Activated CD8-positive, alpha-beta T cell treated with anti-CD3 and anti-CD28 coated beads, Interleukin-2, amount 10 ng/mL, durations not matched to agents 7 days and 5 days (primary cell): ENCODE measurements at regions not wholly inside any gene's neighbourhood (a gene's known extent, or its start where the extent isn't known, plus 50 kb on each side); places are given as distances from the start of the nearest gene placed in this dataset.
"Not testable (repeated sequence)": the region's sequence is repeated elsewhere in the genome, so short reads cannot be mapped to it uniquely, and the experiment has no call there.

ENCODE experiments used
- ATAC-seq: fragments of 150-1000 bp; cut with Tn5 transposase; one replicate; pipeline ENCODE4 v1.10.0; 2021; ENCODE audit warnings: moderate library complexity
- CTCF ChIA-PET: fragments of 350-600 bp; sonication (Branson Sonifier 250); formaldehyde crosslinking; loops from one replicate; lab custom pipeline; 2021; ENCODE audit warnings: antibody characterized with exemption; lab: Charles Lee
- POLR2A ChIA-PET: fragments of 350-600 bp; sonication (Branson Sonifier 250); formaldehyde crosslinking; loops from one replicate; lab custom pipeline; 2021; ENCODE audit warnings: antibody characterized with exemption; lab: Charles Lee
- DNase-seq: peaks from one replicate; pipeline ENCODE4 v3.0.0-alpha.2; 2020
- H3K27ac Mint-ChIP-seq: one replicate; pipeline ENCODE4 v1.8.0; 2021; ENCODE audit warnings: mild to moderate bottlenecking, mixed read lengths
- H3K27me3 Mint-ChIP-seq: one replicate; pipeline ENCODE4 v1.8.0; 2021; ENCODE audit warnings: low read depth, mixed read lengths
- H3K36me3 Mint-ChIP-seq: one replicate; pipeline ENCODE4 v1.8.0; 2021; ENCODE audit warnings: low read depth, mixed read lengths
- H3K4me1 Mint-ChIP-seq: one replicate; pipeline ENCODE4 v1.8.0; 2021; ENCODE audit warnings: low read depth, mixed read lengths
- H3K4me3 Mint-ChIP-seq: one replicate; pipeline ENCODE4 v1.8.0; 2021; ENCODE audit warnings: mild to moderate bottlenecking, mixed read lengths
- H3K9me3 Mint-ChIP-seq: one replicate; pipeline ENCODE4 v1.8.0; 2022; ENCODE audit warnings: mixed read lengths; ENCODE audit not compliant: insufficient read depth

GRCh38 chr6:2611092-2611491 lies 139.6 kb downstream of the MYLK4 start:
- no peak for ATAC-seq
- Mint-ChIP-seq H3K4me1 (no peaks in the 10 kb centered on the region), H3K27me3 (peaks cover 45% of the 10 kb centered on the region), H3K36me3 (no peaks in the 10 kb centered on the region), H3K27ac (no peak overlapping the region), H3K9me3 (no peaks in the 10 kb centered on the region), H3K4me3 (no peak overlapping the region)
- CTCF ChIA-PET: no interaction called here
- no peak for DNase-seq
- POLR2A ChIA-PET: no interaction called here

GRCh38 chr6:2608503-2608902 lies 142.2 kb downstream of the MYLK4 start:
- Mint-ChIP-seq H3K27me3 (peaks cover 39% of the 10 kb centered on the region), H3K4me1 (no peaks in the 10 kb centered on the region), H3K27ac (no peak overlapping the region), H3K36me3 (no peaks in the 10 kb centered on the region), H3K4me3 (no peak overlapping the region), H3K9me3 (no peaks in the 10 kb centered on the region)
- ATAC-seq (no peak), DNase-seq (no peak)
- POLR2A ChIA-PET: no interaction called here
- CTCF ChIA-PET: interaction anchor here (1.7 kb wide), 1 partner anchor 26 kb away, joined by 4 read pairs; no protein-coding TSS in a partner anchor

- no peak for DNase-seq
- peaks cover 10% of the 10 kb centered on the region for H3K4me1 Mint-ChIP-seq
- H3K27ac Mint-ChIP-seq: no peak overlapping the region
- no peak for ATAC-seq
- ChIA-PET POLR2A (no interaction called here), CTCF (interaction anchor here (1.4 to 1.8 kb wide), 2 partner anchors 34 kb away, joined by 3 to 5 read pairs; no protein-coding TSS in a partner anchor)
- H3K27me3 Mint-ChIP-seq: peaks cover 11% of the 10 kb centered on the region
- no peaks in the 10 kb centered on the region for H3K9me3 Mint-ChIP-seq
- no peaks in the 10 kb centered on the region for H3K36me3 Mint-ChIP-seq
- H3K4me3 Mint-ChIP-seq: no peak overlapping the region
These were observed 150.4 kb downstream of the MYLK4 start for GRCh38 chr6:2600363-2600762.

GRCh38 chr6:2599817-2600216 lies 150.9 kb downstream of the MYLK4 start:
- no peak overlapping the region for H3K27ac Mint-ChIP-seq
- no peaks in the 10 kb centered on the region for H3K36me3 Mint-ChIP-seq
- no peak for DNase-seq
- H3K4me1 Mint-ChIP-seq: peaks cover 10% of the 10 kb centered on the region
- H3K4me3 Mint-ChIP-seq: no peak overlapping the region
- peaks cover 15% of the 10 kb centered on the region for H3K27me3 Mint-ChIP-seq
- ChIA-PET POLR2A (no interaction called here), CTCF (interaction anchor here (1.4 kb wide), 1 partner anchor 35 kb away, joined by 3 read pairs; no protein-coding TSS in a partner anchor)
- ATAC-seq: no peak
- H3K9me3 Mint-ChIP-seq: no peaks in the 10 kb centered on the region

- POLR2A ChIA-PET: no interaction called here
- peaks cover 10% of the 10 kb centered on the region for H3K4me1 Mint-ChIP-seq
- no peak overlapping the region for H3K4me3 Mint-ChIP-seq
- H3K27ac Mint-ChIP-seq: no peak overlapping the region
- no peaks in the 10 kb centered on the region for H3K36me3 Mint-ChIP-seq
- peaks cover 13% of the 10 kb centered on the region for H3K27me3 Mint-ChIP-seq
- CTCF ChIA-PET: no interaction called here
- ATAC-seq: no peak
- no peaks in the 10 kb centered on the region for H3K9me3 Mint-ChIP-seq
- DNase-seq: no peak
These were observed 151.9 kb downstream of the MYLK4 start for GRCh38 chr6:2598867-2599266.

- ATAC-seq (no peak), DNase-seq (no peak)
- POLR2A ChIA-PET: no interaction called here
- peaks cover 15% of the 10 kb centered on the region for H3K27me3 Mint-ChIP-seq
- peaks cover 10% of the 10 kb centered on the region for H3K4me1 Mint-ChIP-seq
- CTCF ChIA-PET: no interaction called here
- H3K27ac Mint-ChIP-seq: no peak overlapping the region
- no peaks in the 10 kb centered on the region for H3K36me3 Mint-ChIP-seq
- no peak overlapping the region for H3K4me3 Mint-ChIP-seq
- H3K9me3 Mint-ChIP-seq: no peaks in the 10 kb centered on the region
These were observed 152.7 kb downstream of the MYLK4 start for GRCh38 chr6:2597991-2598390.

- peaks cover 15% of the 10 kb centered on the region for H3K27me3 Mint-ChIP-seq
- H3K9me3 Mint-ChIP-seq, POLR2A ChIA-PET, CTCF ChIA-PET, ATAC-seq, H3K36me3 Mint-ChIP-seq, H3K4me3 Mint-ChIP-seq, H3K4me1 Mint-ChIP-seq, H3K27ac Mint-ChIP-seq, DNase-seq: not testable (repeated sequence)
These were observed 153.3 kb downstream of the MYLK4 start for GRCh38 chr6:2597457-2597856.

GRCh38 chr6:2596222-2596621 lies 154.5 kb downstream of the MYLK4 start:
- no peaks in the 10 kb centered on the region for H3K9me3 Mint-ChIP-seq
- CTCF ChIA-PET: no interaction called here
- peaks cover 10% of the 10 kb centered on the region for H3K4me1 Mint-ChIP-seq
- no peak for ATAC-seq
- no peak for DNase-seq
- POLR2A ChIA-PET: no interaction called here
- H3K36me3 Mint-ChIP-seq: no peaks in the 10 kb centered on the region
- H3K27ac Mint-ChIP-seq: no peak overlapping the region
- H3K27me3 Mint-ChIP-seq: peaks cover 15% of the 10 kb centered on the region
- no peak overlapping the region for H3K4me3 Mint-ChIP-seq

- ChIA-PET CTCF (no interaction called here), POLR2A (no interaction called here)
- no peak for ATAC-seq
- no peak overlapping the region for H3K27ac Mint-ChIP-seq
- H3K4me1 Mint-ChIP-seq: peaks cover 10% of the 10 kb centered on the region
- H3K36me3 Mint-ChIP-seq: no peaks in the 10 kb centered on the region
- H3K4me3 Mint-ChIP-seq: no peak overlapping the region
- no peaks in the 10 kb centered on the region for H3K9me3 Mint-ChIP-seq
- peaks cover 9% of the 10 kb centered on the region for H3K27me3 Mint-ChIP-seq
- no peak for DNase-seq
These were observed 155.9 kb downstream of the MYLK4 start for GRCh38 chr6:2594868-2595267.

GRCh38 chr6:2593167-2593566 lies 157.6 kb downstream of the MYLK4 start:
- H3K27me3 Mint-ChIP-seq: peaks cover 14% of the 10 kb centered on the region
- ATAC-seq (no peak), DNase-seq (no peak)
- no peaks in the 10 kb centered on the region for H3K9me3 Mint-ChIP-seq
- POLR2A ChIA-PET: no interaction called here
- H3K36me3 Mint-ChIP-seq: no peaks in the 10 kb centered on the region
- CTCF ChIA-PET: no interaction called here
- no peak overlapping the region for H3K4me3 Mint-ChIP-seq
- no peak overlapping the region for H3K27ac Mint-ChIP-seq
- H3K4me1 Mint-ChIP-seq: peaks cover 5% of the 10 kb centered on the region

GRCh38 chr6:2589171-2589661 lies 161.5 kb downstream of the MYLK4 start:
- no peak for ATAC-seq
- H3K4me3 Mint-ChIP-seq: no peak overlapping the region
- H3K4me1 Mint-ChIP-seq: no peaks in the 10 kb centered on the region
- H3K27me3 Mint-ChIP-seq: peaks cover 31% of the 10 kb centered on the region
- no peak overlapping the region for H3K27ac Mint-ChIP-seq
- no peaks in the 10 kb centered on the region for H3K9me3 Mint-ChIP-seq
- H3K36me3 Mint-ChIP-seq: no peaks in the 10 kb centered on the region
- DNase-seq: no peak
- ChIA-PET POLR2A (no interaction called here), CTCF (no interaction called here)

- H3K27me3 Mint-ChIP-seq: peaks cover 48% of the 10 kb centered on the region
- no peak for ATAC-seq
- no peak overlapping the region for H3K4me3 Mint-ChIP-seq
- H3K9me3 Mint-ChIP-seq: no peaks in the 10 kb centered on the region
- POLR2A ChIA-PET: no interaction called here
- CTCF ChIA-PET: no interaction called here
- no peaks in the 10 kb centered on the region for H3K36me3 Mint-ChIP-seq
- no peak overlapping the region for H3K27ac Mint-ChIP-seq
- H3K4me1 Mint-ChIP-seq: no peaks in the 10 kb centered on the region
- no peak for DNase-seq
These were observed 167.3 kb downstream of the MYLK4 start for GRCh38 chr6:2583459-2583858.

GRCh38 chr6:2582268-2582667 lies 168.5 kb downstream of the MYLK4 start:
- Mint-ChIP-seq H3K27me3 (peaks cover 38% of the 10 kb centered on the region), H3K36me3 (no peaks in the 10 kb centered on the region), H3K27ac (no peak overlapping the region), H3K9me3 (no peaks in the 10 kb centered on the region), H3K4me3 (no peak overlapping the region), H3K4me1 (no peaks in the 10 kb centered on the region)
- ATAC-seq (no peak), DNase-seq (no peak)
- ChIA-PET CTCF (no interaction called here), POLR2A (no interaction called here)
